GM06990 (cell line): ENCODE measurements at regions not wholly inside any gene's neighbourhood (a gene's known extent, or its start where the extent isn't known, plus 50 kb on each side); places are given as distances from the start of the nearest gene placed in this dataset.

ENCODE experiments used
- DNase-seq: peaks from one replicate; pipeline ENCODE4 v3.0.0-alpha.2; 2011; ENCODE audit not compliant: insufficient read length; ENCODE audit errors: extremely low read depth
- H3K27me3 ChIP-seq: replicated peaks from 2 replicates; pipeline ENCODE4 v1.6.0; 2011; ENCODE audit warnings: low read length; ENCODE audit not compliant: control insufficient read depth, insufficient read depth
- H3K36me3 ChIP-seq: 2 replicates; pipeline ENCODE4 v1.5.1; 2011; ENCODE audit warnings: low read length; ENCODE audit not compliant: control insufficient read depth, insufficient read depth
- H3K4me3 ChIP-seq: replicated peaks from 2 replicates; pipeline ENCODE4 v1.5.1; 2011; ENCODE audit warnings: low read depth, mild to moderate bottlenecking, control low read depth, low read length
- CTCF ChIP-seq: IDR thresholded peaks from 2 replicates; pipeline ENCODE4 v1.5.1; 2011; ENCODE audit warnings: low read length, control low read depth, mild to moderate bottlenecking, inconsistent platforms; ENCODE audit not compliant: insufficient read depth, poor library complexity, severe bottlenecking

GRCh38 chr15:70264738-70265465 lies 167.2 kb upstream of the TLE3 start:
- TF ChIP-seq CTCF: no peak

GRCh38 chr15:70264014-70264582 lies 166.4 kb upstream of the TLE3 start:
- Histone ChIP-seq H3K27me3 (no peaks in the 10 kb centered on the region; the same call in none of the 2 replicates), H3K36me3 (no peaks in the 10 kb centered on the region), H3K4me3 (no peak overlapping the region)
- TF ChIP-seq CTCF: no peak
- no peak for DNase-seq

More at GRCh38 chr15:70264738-70265465, 167.2 kb upstream of the TLE3 start:
- no peak overlapping the region for H3K4me3 ChIP-seq
- no peak for DNase-seq
- no peaks in the 10 kb centered on the region for H3K36me3 ChIP-seq
- no peaks in the 10 kb centered on the region; the same call in none of the 2 replicates for H3K27me3 ChIP-seq

- H3K4me3 ChIP-seq: no peak overlapping the region
- no peak for DNase-seq
- TF ChIP-seq CTCF: no peak
- H3K27me3 ChIP-seq: no peaks in the 10 kb centered on the region; the same call in none of the 2 replicates
- no peaks in the 10 kb centered on the region for H3K36me3 ChIP-seq
These were observed 165.0 kb upstream of the TLE3 start for GRCh38 chr15:70262591-70263274.

- no peaks in the 10 kb centered on the region for H3K36me3 ChIP-seq
- H3K4me3 ChIP-seq: no peak overlapping the region
- DNase-seq: no peak
- H3K27me3 ChIP-seq: no peaks in the 10 kb centered on the region; the same call in none of the 2 replicates
- TF ChIP-seq CTCF: no peak
These were observed 164.5 kb upstream of the TLE3 start for GRCh38 chr15:70262171-70262570.

GRCh38 chr15:70261083-70261482 lies 163.4 kb upstream of the TLE3 start:
- no peak for DNase-seq
- TF ChIP-seq CTCF: no peak
- no peaks in the 10 kb centered on the region; the same call in 1 of the 2 replicates for H3K27me3 ChIP-seq
- no peak overlapping the region for H3K4me3 ChIP-seq
- H3K36me3 ChIP-seq: no peaks in the 10 kb centered on the region
